Mammary epithelial cell (primary cell): ENCODE measurements at regions not wholly inside any gene's neighbourhood (a gene's known extent, or its start where the extent isn't known, plus 50 kb on each side); places are given as distances from the start of the nearest gene placed in this dataset.

Experiments
- CTCF ChIP-seq, 2 donors: IDR thresholded peaks in 1 of 2; conservative IDR thresholded peaks in 1 of 2; 2 replicates each; pipeline ENCODE4 v1.5.1; 2011 to 2012; ENCODE audit warnings: inconsistent platforms in 2 of 2, low read length in 2 of 2, mild to moderate bottlenecking in 2 of 2, control low read depth in 1 of 2, low read depth in 1 of 2; ENCODE audit not compliant: insufficient read depth in 1 of 2; ENCODE audit errors: extremely low read depth in 1 of 2
- EZH2 ChIP-seq: IDR thresholded peaks from 2 replicates; pipeline ENCODE4 v1.6.1; 2012; ENCODE audit warnings: low read length, inconsistent platforms, borderline replicate concordance

- no peak for TF ChIP-seq CTCF (conservative IDR thresholded peaks at IDR 0.05 in 1 of 2, IDR thresholded peaks at IDR 0.05 in 1 of 2; ENCODE audit: extremely low read depth in 1 of 2, insufficient read depth in 1 of 2, low read depth in 1 of 2, low read length in 2 of 2)
- no peak for TF ChIP-seq EZH2
Measured at GRCh38 chr2:5374762-5375161, 317.4 kb upstream of the SOX11 start.
